HepG2 (cell line): ENCODE measurements at regions not wholly inside any gene's neighbourhood (a gene's known extent, or its start where the extent isn't known, plus 50 kb on each side); places are given as distances from the start of the nearest gene placed in this dataset.

ENCODE experiments used
- ATAC-seq: fragments of 200-7000 bp; cut with Tn5 transposase; 3 replicates; pipeline ENCODE4 v1.9.1; 2020; ENCODE audit warnings: mild to moderate bottlenecking, moderate library complexity
- BruUV-seq: library from RNA; stranded (reverse); fragments of 400-500 nt; replicated peaks from 2 replicates; lab custom pipeline; 2021; lab: Mats Ljungman, UMichigan
- CTCF ChIA-PET: fragments of 300-600 bp; formaldehyde crosslinking; extraction: SDS; loops from one replicate; lab custom pipeline; 2021; ENCODE audit warnings: low total read pairs, inconsistent platforms, low intra/inter-chr PET ratio; lab: Yijun Ruan, JAX
- POLR2A ChIA-PET: fragments of 350-600 bp; sonication (Branson Sonifier 250); formaldehyde crosslinking; loops from one replicate; lab custom pipeline; 2020; ENCODE audit warnings: antibody characterized with exemption, inconsistent platforms; lab: Yijun Ruan, JAX
- DNase-seq: peaks from one replicate; pipeline ENCODE4 v3.0.0-alpha.2; 2015; ENCODE audit warnings: low spot score
- FAIRE-seq: peaks from 3 replicates; lab custom pipeline; 2011; peaks lifted over from hg19 to GRCh38; lab: Jason Lieb, UNC
- H2AFZ ChIP-seq: one replicate; pipeline ENCODE4 v1.6.1; 2011; ENCODE audit warnings: low read length, inconsistent platforms
- H3K27ac ChIP-seq: fragments of 300-600 bp; 3 replicates; pipeline ENCODE4 v1.8.0; 2011; ENCODE audit warnings: mixed run types, mild to moderate bottlenecking, mixed read lengths, low read length, inconsistent platforms; ENCODE audit not compliant: insufficient read depth; ENCODE audit errors: extremely low read length
- H3K27me3 ChIP-seq, 2 experiments: fragments of 200-600 bp in 1 of 2; 2 replicates in 1 of 2; 3 replicates in 1 of 2; pipeline versions ENCODE4 v1.6.0 to v1.8.0; 2011; ENCODE audit warnings: low read length in 2 of 2, mild to moderate bottlenecking in 2 of 2, moderate library complexity in 2 of 2, inconsistent platforms in 1 of 2; ENCODE audit not compliant: insufficient read depth in 2 of 2, control insufficient read depth in 1 of 2
- H3K36me3 ChIP-seq, 2 experiments: fragments of 200-600 bp in 1 of 2; replicated peaks in 1 of 2; 2 replicates in 1 of 2; 3 replicates in 1 of 2; pipeline versions ENCODE4 v1.5.1 to v1.8.0; 2011; ENCODE audit warnings: low read length in 2 of 2, inconsistent platforms in 1 of 2; ENCODE audit not compliant: insufficient read depth in 2 of 2, control insufficient read depth in 1 of 2
- H3K4me1 ChIP-seq: 2 replicates; pipeline ENCODE4 v1.5.1; 2012; ENCODE audit warnings: low read length, inconsistent platforms; ENCODE audit not compliant: insufficient read depth
- H3K4me2 ChIP-seq: 2 replicates; pipeline ENCODE4 v1.6.0; 2011; ENCODE audit warnings: low read depth, low read length, inconsistent platforms
- H3K4me3 ChIP-seq, 3 experiments: fragments of 200-600 bp in 1 of 3; sonication (generic), shearing (Covaris generic) in 1 of 3; replicated peaks in 1 of 3; 2 replicates each; pipeline ENCODE4 v1.5.1; 2011 to 2016; ENCODE audit warnings: low read length in 3 of 3, inconsistent platforms in 2 of 3, low read depth in 2 of 3, mild to moderate bottlenecking in 2 of 3, control low read depth in 1 of 3, mixed read lengths in 1 of 3; ENCODE audit not compliant: insufficient read depth in 1 of 3
- H3K79me2 ChIP-seq: one replicate; pipeline ENCODE4 v1.6.1; 2011; ENCODE audit warnings: low read length, inconsistent platforms; ENCODE audit not compliant: insufficient read depth
- H3K9ac ChIP-seq: 2 replicates; pipeline ENCODE4 v1.6.0; 2011; ENCODE audit warnings: mild to moderate bottlenecking, low read depth, low read length, inconsistent platforms; ENCODE audit not compliant: insufficient read depth
- H3K9me3 ChIP-seq: 2 replicates; pipeline ENCODE4 v1.5.1; 2012; ENCODE audit warnings: mild to moderate bottlenecking, low read length
- H4K20me1 ChIP-seq: 2 replicates; pipeline ENCODE4 v1.6.0; 2011; ENCODE audit warnings: inconsistent platforms, mild to moderate bottlenecking, low read length, moderate library complexity; ENCODE audit not compliant: insufficient read depth
- BRD4 ChIP-seq: sonication (generic); formaldehyde crosslinking; IDR thresholded peaks from 2 replicates; pipeline ENCODE4 v1.4.0; 2020; ENCODE audit warnings: missing genetic modification reagents
- DZIP1 ChIP-seq: sonication (generic); formaldehyde crosslinking; IDR thresholded peaks from 2 replicates; pipeline ENCODE4 v1.5.0; 2020; ENCODE audit warnings: mild to moderate bottlenecking, missing genetic modification reagents
- IRF9 ChIP-seq: sonication (generic); formaldehyde crosslinking; IDR thresholded peaks from 2 replicates; pipeline ENCODE4 v1.8.0; 2022; ENCODE audit warnings: missing genetic modification reagents, mild to moderate bottlenecking, borderline replicate concordance
- STAG1 ChIP-seq: sonication (generic); formaldehyde crosslinking; IDR thresholded peaks from 2 replicates; pipeline ENCODE4 v1.4.0; 2020; ENCODE audit warnings: missing genetic modification reagents
- TARDBP ChIP-seq: sonication (generic); formaldehyde crosslinking; IDR thresholded peaks from 2 replicates; pipeline ENCODE4 v1.8.0; 2022; ENCODE audit warnings: mild to moderate bottlenecking, missing genetic modification reagents
- TIGD3 ChIP-seq: sonication (generic); formaldehyde crosslinking; IDR thresholded peaks from 2 replicates; pipeline ENCODE4 v1.5.1; 2020; ENCODE audit warnings: mild to moderate bottlenecking, missing genetic modification reagents, borderline replicate concordance
- YEATS4 ChIP-seq: sonication (generic); formaldehyde crosslinking; IDR thresholded peaks from 2 replicates; pipeline ENCODE4 v1.4.0; 2020; ENCODE audit warnings: missing genetic modification reagents, borderline replicate concordance
- ZNF282 ChIP-seq: fragments of 450-650 bp; IDR thresholded peaks from 2 replicates; pipeline ENCODE4 v1.6.1; 2018; ENCODE audit not compliant: partially characterized antibody
- ZNF496 ChIP-seq: sonication (generic); formaldehyde crosslinking; IDR thresholded peaks from 2 replicates; pipeline ENCODE4 v1.8.1; 2023; ENCODE audit warnings: mild to moderate bottlenecking, moderate library complexity, missing genetic modification reagents; ENCODE audit not compliant: insufficient replicate concordance
- ZSCAN12 ChIP-seq: sonication (generic); formaldehyde crosslinking; IDR thresholded peaks from 2 replicates; pipeline ENCODE4 v1.9.0; 2021; ENCODE audit warnings: mild to moderate bottlenecking, missing genetic modification reagents
- ZZZ3 ChIP-seq: sonication (generic); formaldehyde crosslinking; IDR thresholded peaks from 2 replicates; pipeline ENCODE4 v1.4.0; 2020; ENCODE audit warnings: missing genetic modification reagents, mild to moderate bottlenecking, borderline replicate concordance
- WGBS: methylation state at CpG from one replicate; pipeline ENCODE4 v1.1.6; 2017; ENCODE audit warnings: low lambda C conversion rate; 5-methylcytosine and 5-hydroxymethylcytosine counted together
- in situ Hi-C: cut with HindIII; loops from 2 replicates; pipeline ENCODE4 v1.10.0; 2017; ENCODE audit warnings: low pct_unique_long_range_greater_than_20kb; ENCODE audit not compliant: extremely low pct_ligation_motif_present
- intact Hi-C: fragments of 100-400 bp; cut with micrococcal nuclease; formaldehyde crosslinking; loops from one replicate; pipeline ENCODE4 v1.10.0; 2022; ENCODE audit not compliant: unreplicated experiment
- TF ChIP-seq, protein P1 (sequence below): IDR thresholded peaks from 2 replicates; pipeline ENCODE4 v1.6.1; 2016; ENCODE audit warnings: mild to moderate bottlenecking, missing biosample characterization, missing genetic modification reagents
- TF ChIP-seq, protein P2 (sequence below): sonication (generic); formaldehyde crosslinking; IDR thresholded peaks from 2 replicates; pipeline ENCODE4 v1.4.0; 2020; ENCODE audit warnings: missing genetic modification reagents

- Histone ChIP-seq H3K79me2 (no peaks in the 10 kb centered on the region), H3K9me3 (peaks cover 88% of the 10 kb centered on the region), H2AFZ (no peak overlapping the region), H3K27me3 (no peaks in the 10 kb centered on the region), H3K9ac (no peak overlapping the region), H3K36me3 (no peaks in the 10 kb centered on the region), H3K4me2 (no peak overlapping the region), H3K27ac (no peak overlapping the region), H3K4me1 (no peaks in the 10 kb centered on the region), H4K20me1 (no peaks in the 10 kb centered on the region), H3K4me3 (no peak overlapping the region)
- TF ChIP-seq YEATS4 (CRISPR knock-in tag) (no peak), ZSCAN12 (CRISPR knock-in tag) (no peak), DZIP1 (CRISPR knock-in tag) (no peak), ZNF282 (no peak)
- TF ChIP-seq, protein P1, sequence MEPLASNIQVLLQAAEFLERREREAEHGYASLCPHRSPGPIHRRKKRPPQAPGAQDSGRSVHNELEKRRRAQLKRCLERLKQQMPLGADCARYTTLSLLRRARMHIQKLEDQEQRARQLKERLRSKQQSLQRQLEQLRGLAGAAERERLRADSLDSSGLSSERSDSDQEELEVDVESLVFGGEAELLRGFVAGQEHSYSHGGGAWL (CRISPR knock-in tag), result no peak
- BruUV-seq, result no TSS peak
- FAIRE-seq, result no peak
- in situ Hi-C loops (no loop called here), intact Hi-C loops (no loop called here)
- DNase-seq, result no peak
- no peak for ATAC-seq
- ChIA-PET POLR2A (no interaction called here), CTCF (no interaction called here)
Measured at GRCh38 chr14:27187136-27187535, 589.3 kb upstream of the NOVA1 start.

GRCh38 chr14:27190296-27190695 lies 592.5 kb upstream of the NOVA1 start:
- Histone ChIP-seq H2AFZ (no peak overlapping the region), H3K9ac (no peak overlapping the region), H4K20me1 (no peaks in the 10 kb centered on the region), H3K4me3 (no peak overlapping the region; a peak in 1 of 6 replicates), H3K4me1 (no peaks in the 10 kb centered on the region), H3K27ac (no peak overlapping the region), H3K27me3 (no peaks in the 10 kb centered on the region), H3K4me2 (no peak overlapping the region), H3K36me3 (no peaks in the 10 kb centered on the region), H3K79me2 (no peaks in the 10 kb centered on the region), H3K9me3 (peaks cover 88% of the 10 kb centered on the region)
- DNase-seq (no peak), ATAC-seq (no peak), FAIRE-seq (no peak)
- intact Hi-C loops, result no loop called here
- in situ Hi-C loops, result no loop called here
- BruUV-seq, result no TSS peak
- WGBS, result 6% methylated on average over 1 of the region's 1 CpG
- ChIA-PET POLR2A (no interaction called here), CTCF (no interaction called here)
- TF ChIP-seq TIGD3 (CRISPR knock-in tag) (no peak), ZNF496 (CRISPR knock-in tag) (no peak), IRF9 (CRISPR knock-in tag) (no peak), ZZZ3 (no peak), TARDBP (CRISPR knock-in tag) (no peak), BRD4 (CRISPR knock-in tag) (no peak), STAG1 (CRISPR knock-in tag) (no peak)
- TF ChIP-seq, protein P2, sequence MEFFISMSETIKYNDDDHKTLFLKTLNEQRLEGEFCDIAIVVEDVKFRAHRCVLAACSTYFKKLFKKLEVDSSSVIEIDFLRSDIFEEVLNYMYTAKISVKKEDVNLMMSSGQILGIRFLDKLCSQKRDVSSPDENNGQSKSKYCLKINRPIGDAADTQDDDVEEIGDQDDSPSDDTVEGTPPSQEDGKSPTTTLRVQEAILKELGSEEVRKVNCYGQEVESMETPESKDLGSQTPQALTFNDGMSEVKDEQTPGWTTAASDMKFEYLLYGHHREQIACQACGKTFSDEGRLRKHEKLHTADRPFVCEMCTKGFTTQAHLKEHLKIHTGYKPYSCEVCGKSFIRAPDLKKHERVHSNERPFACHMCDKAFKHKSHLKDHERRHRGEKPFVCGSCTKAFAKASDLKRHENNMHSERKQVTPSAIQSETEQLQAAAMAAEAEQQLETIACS (CRISPR knock-in tag), result no peak
